Natural killer cell (primary cell): ENCODE measurements at regions not wholly inside any gene's neighbourhood (a gene's known extent, or its start where the extent isn't known, plus 50 kb on each side); places are given as distances from the start of the nearest gene placed in this dataset.

Experiments used
- ATAC-seq, 3 donors: fragments of 150-1000 bp in 2 of 3; fragments of 200-7000 bp in 1 of 3; cut with Tn5 transposase; 1 replicate in 1 of 3; 2 replicates in 2 of 3; pipeline ENCODE4 v1.10.0; 2021; ENCODE audit warnings: mild to moderate bottlenecking in 2 of 3, moderate library complexity in 2 of 3
- DNase-seq, 2 donors: peaks; one replicate each; pipeline versions ENCODE4 v3.0.0 to v3.0.0-alpha.2; 2013 to 2021; ENCODE audit warnings: mixed read lengths in 1 of 2
- H3K27ac ChIP-seq: one replicate; pipeline ENCODE4 v1.5.1; 2013; ENCODE audit warnings: mild to moderate bottlenecking, low read length
- H3K27me3 ChIP-seq: one replicate; pipeline ENCODE4 v1.6.1; 2013; ENCODE audit warnings: low read length; ENCODE audit not compliant: control insufficient read depth, insufficient read depth
- H3K36me3 ChIP-seq: one replicate; pipeline ENCODE4 v1.6.1; 2013; ENCODE audit warnings: low read length; ENCODE audit not compliant: control insufficient read depth, insufficient read depth
- H3K4me1 ChIP-seq: one replicate; pipeline ENCODE4 v1.6.1; 2013; ENCODE audit warnings: low read length; ENCODE audit not compliant: control insufficient read depth, insufficient read depth
- H3K4me3 ChIP-seq: one replicate; pipeline ENCODE4 v1.5.1; 2013; ENCODE audit warnings: low read length
- H3K9me3 ChIP-seq: one replicate; pipeline ENCODE4 v1.6.1; 2013; ENCODE audit warnings: low read length; ENCODE audit not compliant: control insufficient read depth, insufficient read depth
- H3K27ac Mint-ChIP-seq, 2 donors: one replicate each; pipeline ENCODE4 v1.8.0; 2022; ENCODE audit warnings: mild to moderate bottlenecking in 2 of 2, mixed read lengths in 2 of 2, moderate library complexity in 1 of 2
- H3K27me3 Mint-ChIP-seq, 2 donors: one replicate each; pipeline ENCODE4 v1.8.0; 2022; ENCODE audit warnings: low read depth in 2 of 2, mixed read lengths in 2 of 2
- H3K36me3 Mint-ChIP-seq: one replicate; pipeline ENCODE4 v1.8.0; 2022; ENCODE audit warnings: mixed read lengths
- H3K4me1 Mint-ChIP-seq, 2 donors: one replicate each; pipeline ENCODE4 v1.8.0; 2022; ENCODE audit warnings: mixed read lengths in 2 of 2
- H3K4me3 Mint-ChIP-seq: one replicate; pipeline ENCODE4 v1.8.0; 2022; ENCODE audit warnings: mild to moderate bottlenecking, moderate library complexity, mixed read lengths
- H3K9me3 Mint-ChIP-seq, 2 donors: one replicate each; pipeline ENCODE4 v1.8.0; 2022; ENCODE audit warnings: mixed read lengths in 2 of 2
- CTCF ChIP-seq: fragments of 200-600 bp; IDR thresholded peaks from one replicate; pipeline ENCODE4 v1.8.0; 2022; ENCODE audit warnings: antibody characterized with exemption
- WGBS: methylation state at CpG from one replicate; pipeline ENCODE4 v1.1.7; 2013; ENCODE audit warnings: missing lambda C conversion rate; ENCODE audit not compliant: insufficient coverage; 5-methylcytosine and 5-hydroxymethylcytosine counted together
- intact Hi-C: fragments of 100-400 bp; cut with micrococcal nuclease; formaldehyde crosslinking; loops from one replicate; pipeline ENCODE4 v1.14.2; 2022

- no peak for TF ChIP-seq CTCF
- no peaks in the 10 kb centered on the region for H3K27me3 Mint-ChIP-seq
- no peaks in the 10 kb centered on the region for H3K36me3 ChIP-seq
- H3K27ac Mint-ChIP-seq: no peak overlapping the region
- H3K4me1 ChIP-seq: no peaks in the 10 kb centered on the region
- H3K4me3 ChIP-seq: no peak overlapping the region
- WGBS: 77% methylated on average over 3 of the region's 4 CpGs
- no peak for ATAC-seq
- H3K4me3 Mint-ChIP-seq: no peak overlapping the region
- H3K36me3 Mint-ChIP-seq: peaks cover 11% of the 10 kb centered on the region
- no peaks in the 10 kb centered on the region for H3K27me3 ChIP-seq
- no peak overlapping the region for H3K27ac ChIP-seq
- intact Hi-C loops: no loop called here
- peaks cover 9% of the 10 kb centered on the region for H3K9me3 ChIP-seq
- peaks cover 11 to 14% of the 10 kb centered on the region in 2 donors for H3K9me3 Mint-ChIP-seq
- no peaks in the 10 kb centered on the region for H3K4me1 Mint-ChIP-seq
- no peak for DNase-seq
These were observed 319.0 kb upstream of the MBL2 start for GRCh38 chr10:53091574-53091973.

GRCh38 chr10:53088961-53089360, 316.4 kb upstream of the MBL2 start:
- no peak overlapping the region for H3K27ac Mint-ChIP-seq
- H3K9me3 Mint-ChIP-seq: peaks cover 16 to 17% of the 10 kb centered on the region in 2 donors
- H3K4me3 Mint-ChIP-seq: no peak overlapping the region
- WGBS: 87% methylated on average over 1 of the region's 1 CpG
- ATAC-seq: no peak
- intact Hi-C loops: no loop called here
- Histone ChIP-seq H3K27me3 (no peaks in the 10 kb centered on the region), H3K36me3 (no peaks in the 10 kb centered on the region), H3K27ac (no peak overlapping the region), H3K4me3 (no peak overlapping the region), H3K4me1 (no peaks in the 10 kb centered on the region), H3K9me3 (peaks cover 11% of the 10 kb centered on the region)
- DNase-seq: no peak
- TF ChIP-seq CTCF: no peak
- no peaks in the 10 kb centered on the region for H3K4me1 Mint-ChIP-seq
- H3K36me3 Mint-ChIP-seq: peaks cover 30% of the 10 kb centered on the region
- no peaks in the 10 kb centered on the region for H3K27me3 Mint-ChIP-seq

- DNase-seq (no peak), ATAC-seq (no peak)
- H3K9me3 Mint-ChIP-seq: peaks cover 8 to 9% of the 10 kb centered on the region in 2 donors
- H3K27me3 Mint-ChIP-seq: no peaks in the 10 kb centered on the region
- no peak overlapping the region for H3K4me3 ChIP-seq
- peaks cover 3% of the 10 kb centered on the region for H3K9me3 ChIP-seq
- no peak overlapping the region for H3K27ac Mint-ChIP-seq
- H3K4me1 ChIP-seq: no peaks in the 10 kb centered on the region
- H3K4me1 Mint-ChIP-seq: no peaks in the 10 kb centered on the region
- H3K36me3 Mint-ChIP-seq: peaks cover under 1% of the 10 kb centered on the region
- 92% methylated on average over 2 of the region's 3 CpGs for WGBS
- H3K27ac ChIP-seq: no peak overlapping the region
- H3K36me3 ChIP-seq: no peaks in the 10 kb centered on the region
- intact Hi-C loops: no loop called here
- H3K27me3 ChIP-seq: no peaks in the 10 kb centered on the region
- TF ChIP-seq CTCF: no peak
- H3K4me3 Mint-ChIP-seq: no peak overlapping the region
These were observed 306.7 kb upstream of the MBL2 start for GRCh38 chr10:53079283-53079682.

GRCh38 chr10:53076948-53077347, 304.4 kb upstream of the MBL2 start:
- Mint-ChIP-seq H3K9me3 (peaks cover 7 to 9% of the 10 kb centered on the region in 2 donors), H3K4me1 (no peaks in the 10 kb centered on the region), H3K27me3 (no peaks in the 10 kb centered on the region), H3K36me3 (no peaks in the 10 kb centered on the region), H3K27ac (no peak overlapping the region), H3K4me3 (no peak overlapping the region)
- Histone ChIP-seq H3K27ac (no peak overlapping the region), H3K4me1 (no peaks in the 10 kb centered on the region), H3K4me3 (no peak overlapping the region), H3K27me3 (no peaks in the 10 kb centered on the region), H3K36me3 (no peaks in the 10 kb centered on the region), H3K9me3 (peaks cover 3% of the 10 kb centered on the region)
- ATAC-seq (no peak), DNase-seq (no peak)
- TF ChIP-seq CTCF: no peak
- no CpG with 5 or more reads among the region's 2 CpGs for WGBS
- intact Hi-C loops: no loop called here
